ENCODE measurements at regions not wholly inside any gene's neighbourhood (a gene's known extent, or its start where the extent isn't known, plus 50 kb on each side); places are given as distances from the start of the nearest gene placed in this dataset.
A peak's percentile ranks its signal among the peaks of the same experiment; 100 is the strongest.

DNA sequence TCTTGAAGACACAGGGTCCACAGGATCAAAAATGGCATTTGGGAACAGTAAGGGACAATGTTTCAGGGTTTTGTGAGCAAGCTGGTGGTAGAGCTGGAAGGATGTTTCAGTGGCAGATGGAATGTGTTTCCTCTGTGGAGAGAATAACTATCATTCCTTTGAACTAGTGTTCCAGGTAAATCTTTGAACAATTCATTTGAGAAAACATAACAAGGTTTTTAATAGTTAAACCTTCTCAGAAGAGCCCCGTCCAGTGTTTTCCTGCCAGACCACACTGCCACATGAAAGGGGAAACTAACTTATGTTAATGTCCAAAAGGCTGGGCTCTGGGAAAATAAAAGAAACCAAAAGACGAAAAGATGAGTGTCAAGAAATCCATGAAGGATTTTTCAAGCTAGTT, 207.0 kb upstream of the ZNF462 start:
- no peak for DNase-seq (ENCODE audit: low spot score)

DNA sequence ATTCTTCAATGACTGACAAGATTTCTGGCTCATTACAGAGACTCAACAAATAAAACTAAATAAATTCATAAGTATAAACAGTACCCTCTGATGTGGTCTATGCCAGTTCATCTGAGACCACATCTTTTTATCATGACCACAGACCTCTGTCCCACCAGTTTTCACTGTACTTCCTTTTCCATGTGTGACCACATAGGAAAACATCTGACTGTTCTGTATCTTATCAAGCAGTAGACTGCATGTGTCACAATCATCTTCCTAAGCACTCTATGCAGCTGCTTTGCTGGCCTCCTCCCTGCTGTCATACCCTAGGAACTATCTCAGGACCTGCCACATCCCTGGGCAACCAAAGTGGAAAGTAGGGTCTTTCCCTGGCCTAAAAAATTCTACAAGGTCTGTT, 205.0 kb upstream of the ZNF462 start:
- DNase-seq (ENCODE audit: low spot score): no peak

DNA sequence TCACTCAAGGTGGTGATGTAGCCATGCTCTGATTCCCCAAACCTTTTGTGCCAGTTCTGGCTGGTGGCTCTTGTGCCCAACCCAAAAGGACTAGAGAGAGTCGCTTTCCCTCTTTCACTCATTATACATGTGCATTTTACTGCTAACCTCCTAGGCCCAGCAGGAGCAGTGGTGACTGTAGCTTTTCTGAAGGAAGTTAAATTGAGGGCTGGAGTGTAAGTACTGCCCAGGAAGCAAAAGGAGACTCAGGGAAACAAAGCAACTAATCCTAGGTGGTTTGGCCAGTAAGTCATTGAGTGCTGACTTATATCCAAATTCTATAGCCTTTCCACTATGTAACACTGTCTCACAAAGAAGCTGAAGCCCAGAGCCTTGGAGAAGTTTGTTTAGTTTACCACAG, 194.4 kb upstream of the ZNF462 start:
- DNase-seq (ENCODE audit: low spot score): no peak

GRCh38 chr9:106669835-106670234, 193.1 kb upstream of the ZNF462 start:
- DNase-seq (ENCODE audit: low spot score): no peak

GRCh38 chr9:106670418-106670817, 192.5 kb upstream of the ZNF462 start:
- no peak for DNase-seq (ENCODE audit: low spot score)

GRCh38 chr9:106675780-106676179, 187.2 kb upstream of the ZNF462 start:
- DNase-seq (ENCODE audit: low spot score): no peak

GRCh38 chr9:106677374-106677773, 185.6 kb upstream of the ZNF462 start:
- no peak for DNase-seq (ENCODE audit: low spot score)

DNA sequence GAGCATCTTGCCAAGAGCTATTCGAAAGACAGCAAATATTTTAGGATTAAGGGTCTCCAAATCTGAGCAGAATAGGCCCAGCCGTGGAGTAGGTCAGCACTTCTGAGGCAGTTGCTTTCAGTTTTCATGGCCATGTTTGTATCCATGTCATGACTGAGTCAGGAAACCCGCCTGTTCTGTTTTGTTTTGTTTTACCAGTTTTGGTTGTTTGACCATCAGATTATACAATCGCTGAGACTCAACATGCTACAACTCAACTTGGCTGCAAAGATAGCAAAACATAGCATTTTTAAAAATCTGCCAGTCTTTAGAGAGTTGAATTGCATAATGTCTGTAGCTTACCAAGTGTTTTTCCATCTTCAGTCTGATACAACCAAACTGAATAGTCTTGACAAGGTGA, 185.1 kb upstream of the ZNF462 start:
- no peak for DNase-seq (ENCODE audit: low spot score)

DNA sequence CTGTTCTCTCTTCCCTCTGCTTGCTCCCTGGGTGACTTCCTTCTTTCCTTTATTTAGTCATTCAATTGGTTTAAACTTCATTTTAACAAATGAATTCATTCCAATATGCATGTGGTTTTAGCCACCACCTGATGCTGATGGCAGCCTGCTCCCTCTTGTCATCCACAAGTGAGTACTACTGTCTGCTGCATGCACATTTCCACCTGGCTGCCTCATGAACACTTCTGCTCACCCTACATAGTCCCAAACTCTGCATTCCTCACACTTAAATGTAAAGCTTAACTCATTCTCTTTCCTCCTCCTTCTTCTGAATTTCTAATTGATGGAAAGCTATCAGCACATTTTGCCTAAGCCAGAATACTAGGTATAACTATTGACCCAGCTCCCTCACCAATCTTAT, 184.7 kb upstream of the ZNF462 start:
- DNase-seq (ENCODE audit: low spot score): no peak

GRCh38 chr9:106682420-106682819, 180.5 kb upstream of the ZNF462 start:
- no peak for DNase-seq (ENCODE audit: low spot score)

GRCh38 chr9:106683454-106683853, 179.5 kb upstream of the ZNF462 start:
- DNase-seq (ENCODE audit: low spot score): no peak

GRCh38 chr9:106684940-106685695, 177.8 kb upstream of the ZNF462 start:
- DNase-seq (ENCODE audit: low spot score): no peak

GRCh38 chr9:106689089-106689488, 173.9 kb upstream of the ZNF462 start:
- no peak for DNase-seq (ENCODE audit: low spot score)

- no peak for DNase-seq (ENCODE audit: low spot score)
Measured at GRCh38 chr9:106691627-106692026, 171.3 kb upstream of the ZNF462 start.

DNA sequence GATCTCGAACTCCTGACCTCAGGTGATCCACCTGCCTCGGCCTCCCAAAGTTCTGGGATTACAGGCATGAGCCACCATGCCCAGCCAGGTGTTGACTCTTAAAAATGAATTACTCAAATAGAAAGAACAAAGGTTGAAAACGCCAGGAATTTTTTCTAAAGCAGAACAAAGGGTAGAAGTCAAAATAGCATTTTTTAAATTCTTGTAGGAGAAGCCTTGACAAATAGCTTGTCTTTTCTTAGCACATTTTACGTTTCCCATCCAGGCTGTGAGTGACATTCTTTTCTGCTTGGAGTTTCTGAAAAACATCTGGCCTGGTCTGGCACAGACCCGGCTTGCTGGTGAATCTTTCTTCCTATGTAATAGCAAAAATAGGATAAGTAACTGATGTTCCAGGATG, 169.4 kb upstream of the ZNF462 start:
- no peak for DNase-seq (ENCODE audit: low spot score)

- no peak for DNase-seq (ENCODE audit: low spot score)
Measured at GRCh38 chr9:106696804-106697203, 166.2 kb upstream of the ZNF462 start.

GRCh38 chr9:106697390-106697749, 165.6 kb upstream of the ZNF462 start:
- no peak for DNase-seq (ENCODE audit: low spot score)

DNA sequence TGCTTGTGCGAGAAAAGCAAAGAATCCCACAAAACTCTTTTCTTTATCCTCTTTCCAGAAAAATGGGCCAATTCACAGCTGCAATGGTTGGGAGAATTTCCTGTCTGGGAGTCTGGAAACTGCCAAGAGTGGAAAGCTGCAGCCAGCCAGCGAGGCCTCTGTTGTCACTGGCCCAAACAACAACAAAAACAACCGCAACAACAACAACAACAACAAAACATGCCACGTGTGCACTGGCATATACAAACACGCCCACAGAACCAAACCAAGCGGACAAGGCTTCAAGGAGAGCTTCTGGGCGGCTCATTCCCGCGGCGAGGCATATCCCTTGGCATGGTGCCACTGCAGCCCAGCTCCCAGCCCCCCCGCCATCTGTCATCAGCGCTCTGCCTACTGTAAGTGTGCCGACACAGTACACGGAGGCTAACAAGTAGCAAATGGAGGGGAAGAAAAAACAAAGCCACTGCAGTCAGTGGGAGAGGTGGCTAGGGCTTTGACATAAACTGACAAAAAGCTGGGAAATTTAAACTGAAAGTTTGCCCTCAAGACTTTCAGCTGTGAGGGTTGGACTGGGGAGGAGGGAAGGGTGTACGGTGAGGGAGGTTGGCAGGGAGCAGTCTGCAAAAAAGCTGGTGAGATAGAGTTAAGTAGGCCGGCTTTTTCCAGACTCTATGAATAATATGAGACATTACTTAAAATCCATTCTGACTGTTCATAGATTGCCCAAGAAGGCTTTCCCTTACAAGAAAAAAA, 165.0 kb upstream of the ZNF462 start:
- DNase-seq (ENCODE audit: low spot score): peak; percentile 83

- no peak for DNase-seq (ENCODE audit: low spot score)
Measured at GRCh38 chr9:106700676-106701075, 162.3 kb upstream of the ZNF462 start.

GRCh38 chr9:106701611-106702010, 161.4 kb upstream of the ZNF462 start:
- no peak for DNase-seq (ENCODE audit: low spot score)

DNA sequence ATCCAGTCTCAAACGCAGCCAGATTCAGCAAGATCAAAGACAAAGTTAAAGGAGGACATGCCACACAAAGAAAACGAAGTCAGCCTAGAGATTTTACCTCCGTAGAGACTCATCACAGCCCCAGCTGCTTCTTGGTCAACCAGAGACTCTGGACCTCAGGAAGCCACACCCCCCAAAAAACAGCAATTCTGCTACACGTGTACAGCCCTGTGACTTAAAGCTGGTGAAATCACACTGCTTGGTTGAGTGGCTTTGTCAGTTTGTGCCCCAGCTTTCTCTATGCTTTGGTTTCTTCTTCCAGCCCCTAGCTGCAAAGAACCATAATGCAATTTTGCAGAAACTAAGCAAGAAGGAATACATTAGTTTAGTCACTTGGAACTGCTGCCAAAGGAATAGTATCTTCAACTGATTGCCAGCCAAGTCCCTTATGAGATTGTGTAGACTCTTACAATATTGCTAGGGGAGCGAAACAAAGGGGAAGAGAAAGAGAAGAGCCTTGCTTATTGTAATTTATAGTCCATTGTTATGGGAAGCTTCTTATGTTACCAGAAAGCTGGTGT, 158.8 kb upstream of the ZNF462 start:
- no peak for DNase-seq (ENCODE audit: low spot score)

DNA sequence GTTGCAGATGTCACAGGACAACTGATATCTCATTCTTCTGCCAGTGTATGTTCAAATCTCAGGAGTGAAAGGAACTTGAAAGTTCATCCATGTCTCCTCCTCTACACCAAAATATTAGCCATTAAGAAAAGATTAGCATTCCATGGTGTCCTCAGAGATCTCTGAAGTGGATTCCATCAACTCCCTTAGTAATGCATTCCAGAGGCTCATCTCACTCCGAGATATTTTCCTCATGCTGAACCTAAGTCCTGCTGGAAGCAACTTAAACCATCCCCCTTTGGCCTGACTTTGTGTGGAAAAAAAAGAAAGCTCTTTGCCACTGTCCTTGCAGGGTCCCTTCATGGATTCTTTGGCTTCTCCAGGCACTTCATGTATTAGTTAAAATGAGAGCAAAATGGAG, 155.7 kb upstream of the ZNF462 start:
- DNase-seq (ENCODE audit: low spot score): no peak

- DNase-seq (ENCODE audit: low spot score): no peak
Measured at GRCh38 chr9:106707738-106708474, 155.1 kb upstream of the ZNF462 start.
